OCI-LY1 (cell line): ENCODE measurements at regions not wholly inside any gene's neighbourhood (a gene's known extent, or its start where the extent isn't known, plus 50 kb on each side); places are given as distances from the start of the nearest gene placed in this dataset.

Experiments used
- CTCF ChIP-seq: fragments of 200-600 bp; sonication (generic), shearing (Covaris generic); IDR thresholded peaks from 2 replicates; pipeline ENCODE4 v1.5.1; 2017; ENCODE audit warnings: mild to moderate bottlenecking, antibody characterized with exemption, low read length, moderate library complexity, mixed read lengths
- EZH2 ChIP-seq: fragments of 200-600 bp; sonication (generic), shearing (Covaris generic); IDR thresholded peaks from 2 replicates; pipeline ENCODE4 v1.8.0; 2017; ENCODE audit warnings: borderline replicate concordance, mixed run types, mild to moderate bottlenecking, antibody characterized with exemption, low read length, moderate library complexity, mixed read lengths

GRCh38 chr5:123265551-123265950 lies 157.7 kb downstream of the CEP120 start:
- TF ChIP-seq CTCF: no peak
- TF ChIP-seq EZH2: no peak
